ENCODE measurements at regions not wholly inside any gene's neighbourhood (a gene's known extent, or its start where the extent isn't known, plus 50 kb on each side); places are given as distances from the start of the nearest gene placed in this dataset.
"Not testable (repeated sequence)": the region's sequence is repeated elsewhere in the genome, so short reads cannot be mapped to it uniquely, and the experiment has no call there.

- H3K36me3 ChIP-seq (ENCODE audit: control insufficient read depth in 4 of 4, insufficient read depth in 4 of 4, low read length in 4 of 4) = no peaks in the 10 kb centered on the region
- no peak overlapping the region for H3K27ac ChIP-seq (ENCODE audit: low read depth in 1 of 2, low read length in 1 of 2)
- no peak overlapping the region for H3K9ac ChIP-seq (ENCODE audit: insufficient read depth in 1 of 2, low read length in 2 of 2)
- H3K9me3 ChIP-seq (ENCODE audit: control insufficient read depth in 4 of 4, insufficient read depth in 3 of 4, low read length in 3 of 4) = no peaks in the 10 kb centered on the region
- DNase-seq = no peak
- ATAC-seq (ENCODE audit: insufficient read depth, low FRiP score) = no peak
- no peaks in the 10 kb centered on the region for H3K27me3 ChIP-seq (ENCODE audit: control insufficient read depth in 3 of 3, insufficient read depth in 3 of 3, low read length in 2 of 3)
- H3K4me1 ChIP-seq (ENCODE audit: control insufficient read depth in 5 of 5, insufficient read depth in 5 of 5, low read length in 5 of 5) = no peaks in the 10 kb centered on the region
- TF ChIP-seq CTCF (IDR thresholded peaks at IDR 0.05; ENCODE audit: control extremely low read depth, extremely low read depth) = no peak
- 42 to 52% methylated on average over 1 of the region's 1 CpG for WGBS, 2 donors
- no peak overlapping the region for H3K4me3 ChIP-seq
These were observed 747.8 kb downstream of the CDH18 start for GRCh38 chr5:19240170-19240569.

GRCh38 chr5:19241690-19242089, 746.3 kb downstream of the CDH18 start:
- no peaks in the 10 kb centered on the region for H3K36me3 ChIP-seq (ENCODE audit: control insufficient read depth in 4 of 4, insufficient read depth in 4 of 4, low read length in 4 of 4)
- TF ChIP-seq CTCF (IDR thresholded peaks at IDR 0.05; ENCODE audit: control extremely low read depth, extremely low read depth) = no peak
- 78 to 91% methylated on average over 1 of the region's 1 CpG for WGBS, 2 donors
- H3K4me1 ChIP-seq (ENCODE audit: control insufficient read depth in 5 of 5, insufficient read depth in 5 of 5, low read length in 5 of 5) = no peaks in the 10 kb centered on the region
- ATAC-seq (ENCODE audit: insufficient read depth, low FRiP score) = no peak
- H3K27ac ChIP-seq (ENCODE audit: low read depth in 1 of 2, low read length in 1 of 2) = no peak overlapping the region
- no peak overlapping the region for H3K4me3 ChIP-seq
- no peaks in the 10 kb centered on the region for H3K27me3 ChIP-seq (ENCODE audit: control insufficient read depth in 3 of 3, insufficient read depth in 3 of 3, low read length in 2 of 3)
- H3K9ac ChIP-seq (ENCODE audit: insufficient read depth in 1 of 2, low read length in 2 of 2) = no peak overlapping the region
- DNase-seq = no peak
- no peaks in the 10 kb centered on the region for H3K9me3 ChIP-seq (ENCODE audit: control insufficient read depth in 4 of 4, insufficient read depth in 3 of 4, low read length in 3 of 4)

- H3K4me1 ChIP-seq (ENCODE audit: control insufficient read depth in 5 of 5, insufficient read depth in 5 of 5, low read length in 5 of 5); H3K36me3 ChIP-seq (ENCODE audit: control insufficient read depth in 4 of 4, insufficient read depth in 4 of 4, low read length in 4 of 4); H3K27me3 ChIP-seq (ENCODE audit: control insufficient read depth in 3 of 3, insufficient read depth in 3 of 3, low read length in 2 of 3); H3K9me3 ChIP-seq (ENCODE audit: control insufficient read depth in 4 of 4, insufficient read depth in 3 of 4, low read length in 3 of 4); H3K27ac ChIP-seq (ENCODE audit: low read depth in 1 of 2, low read length in 1 of 2); ATAC-seq (ENCODE audit: insufficient read depth, low FRiP score); H3K9ac ChIP-seq (ENCODE audit: insufficient read depth in 1 of 2, low read length in 2 of 2); H3K4me3 ChIP-seq; DNase-seq: not testable (repeated sequence)
- WGBS, 2 donors = 88 to 97% methylated on average over 1 of the region's 1 CpG
These were observed 741.8 kb downstream of the CDH18 start for GRCh38 chr5:19246191-19246590.

- no peak for DNase-seq
- no peak overlapping the region for H3K27ac ChIP-seq (ENCODE audit: low read depth in 1 of 2, low read length in 1 of 2)
- H3K36me3 ChIP-seq (ENCODE audit: control insufficient read depth in 4 of 4, insufficient read depth in 4 of 4, low read length in 4 of 4) = no peaks in the 10 kb centered on the region
- 85 to 94% methylated on average over 3 of the region's 3 CpGs for WGBS, 2 donors
- no peak overlapping the region for H3K4me3 ChIP-seq
- TF ChIP-seq CTCF (IDR thresholded peaks at IDR 0.05; ENCODE audit: control extremely low read depth, extremely low read depth) = no peak
- H3K9me3 ChIP-seq (ENCODE audit: control insufficient read depth in 4 of 4, insufficient read depth in 3 of 4, low read length in 3 of 4) = peaks cover 0 to 3% (median 0%) of the 10 kb centered on the region in 4 donors
- no peak overlapping the region for H3K9ac ChIP-seq (ENCODE audit: insufficient read depth in 1 of 2, low read length in 2 of 2)
- H3K27me3 ChIP-seq (ENCODE audit: control insufficient read depth in 3 of 3, insufficient read depth in 3 of 3, low read length in 2 of 3) = no peaks in the 10 kb centered on the region
- ATAC-seq (ENCODE audit: insufficient read depth, low FRiP score) = no peak
- no peaks in the 10 kb centered on the region for H3K4me1 ChIP-seq (ENCODE audit: control insufficient read depth in 5 of 5, insufficient read depth in 5 of 5, low read length in 5 of 5)
These were observed 740.7 kb downstream of the CDH18 start for GRCh38 chr5:19247302-19247701.
